ENCODE measurements at regions not wholly inside any gene's neighbourhood (a gene's known extent, or its start where the extent isn't known, plus 50 kb on each side); places are given as distances from the start of the nearest gene placed in this dataset.

GRCh38 chr4:14458463-14458862 lies 543.8 kb upstream of the CPEB2 start:
- TF ChIP-seq CTCF (IDR thresholded peaks at IDR 0.05; ENCODE audit: extremely low read depth, missing control alignments): no peak
- DNase-seq (ENCODE audit: low spot score): no peak

- no peak for DNase-seq (ENCODE audit: low spot score)
- TF ChIP-seq CTCF (IDR thresholded peaks at IDR 0.05; ENCODE audit: extremely low read depth, missing control alignments): no peak
These were observed 537.2 kb upstream of the CPEB2 start for GRCh38 chr4:14465057-14465456.

- no peak for DNase-seq (ENCODE audit: low spot score)
- no peak for TF ChIP-seq CTCF (IDR thresholded peaks at IDR 0.05; ENCODE audit: extremely low read depth, missing control alignments)
These were observed 536.8 kb upstream of the CPEB2 start for GRCh38 chr4:14465507-14465906.

GRCh38 chr4:14478504-14478903 lies 523.8 kb upstream of the CPEB2 start:
- DNase-seq (ENCODE audit: low spot score): no peak
- no peak for TF ChIP-seq CTCF (IDR thresholded peaks at IDR 0.05; ENCODE audit: extremely low read depth, missing control alignments)

- no peak for TF ChIP-seq CTCF (IDR thresholded peaks at IDR 0.05; ENCODE audit: extremely low read depth, missing control alignments)
- no peak for DNase-seq (ENCODE audit: low spot score)
These were observed 505.9 kb upstream of the CPEB2 start for GRCh38 chr4:14496408-14496807.

- no peak for TF ChIP-seq CTCF (IDR thresholded peaks at IDR 0.05; ENCODE audit: extremely low read depth, missing control alignments)
- DNase-seq (ENCODE audit: low spot score): no peak
These were observed 505.3 kb upstream of the CPEB2 start for GRCh38 chr4:14496969-14497368.

- TF ChIP-seq CTCF (IDR thresholded peaks at IDR 0.05; ENCODE audit: extremely low read depth, missing control alignments): no peak
- no peak for DNase-seq (ENCODE audit: low spot score)
These were observed 498.1 kb upstream of the CPEB2 start for GRCh38 chr4:14504162-14504561.

Measured in GM20000 (cell line).